Dermis microvascular lymphatic vessel endothelial cell (primary cell): ENCODE measurements at regions not wholly inside any gene's neighbourhood (a gene's known extent, or its start where the extent isn't known, plus 50 kb on each side); places are given as distances from the start of the nearest gene placed in this dataset.
"Not testable (repeated sequence)": the region's sequence is repeated elsewhere in the genome, so short reads cannot be mapped to it uniquely, and the experiment has no call there.

Source experiments
- DNase-seq, 2 donors: peaks; one replicate each; pipeline versions ENCODE4 v3.0.0 to v3.0.0-alpha.2; 2010; ENCODE audit warnings: low read depth in 2 of 2

- DNase-seq: no peak
These were observed 331.3 kb upstream of the SEMA6A start for GRCh38 chr5:116905885-116906284.

DNA sequence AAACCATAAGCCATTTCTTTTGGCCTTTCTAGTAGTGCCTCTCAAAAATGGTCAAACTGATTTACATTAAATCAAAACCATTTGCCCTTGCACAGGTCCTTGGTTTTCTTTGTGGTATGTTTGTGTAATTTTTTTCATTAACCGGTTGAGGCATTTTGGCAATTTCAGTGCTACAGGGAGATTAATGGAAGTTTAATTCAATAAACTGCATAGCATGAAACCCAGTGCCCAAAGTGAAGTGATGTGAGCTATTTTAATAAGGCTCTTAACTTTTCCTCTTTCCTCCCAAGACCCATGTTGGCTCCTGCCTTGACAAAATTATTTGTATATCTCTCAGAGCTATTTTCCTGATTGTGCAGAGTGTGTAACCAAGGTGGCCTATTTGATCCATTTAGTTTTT is 326.2 kb upstream of the SEMA6A start:
- DNase-seq: no peak

DNA sequence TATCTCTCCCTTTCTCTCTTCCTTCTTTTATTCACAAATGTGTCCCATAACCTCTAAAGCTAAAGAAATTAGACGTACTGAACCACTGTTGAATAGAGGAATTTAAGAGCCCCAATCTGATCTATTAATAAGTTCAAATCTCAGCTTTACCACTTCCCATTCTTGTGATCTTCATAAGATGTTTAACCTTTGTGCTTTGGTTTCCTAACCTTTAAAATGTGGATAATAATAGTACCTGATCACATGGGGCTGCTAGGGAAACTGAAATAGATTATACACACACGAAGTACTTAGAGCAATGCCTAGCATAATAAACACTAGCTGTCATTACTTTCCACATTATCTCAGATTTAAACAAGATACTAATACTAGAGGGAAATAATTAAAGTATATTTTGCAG is 324.3 kb upstream of the SEMA6A start:
- no peak for DNase-seq

- DNase-seq: no peak
These were observed 322.7 kb upstream of the SEMA6A start for GRCh38 chr5:116897291-116897690.

DNA sequence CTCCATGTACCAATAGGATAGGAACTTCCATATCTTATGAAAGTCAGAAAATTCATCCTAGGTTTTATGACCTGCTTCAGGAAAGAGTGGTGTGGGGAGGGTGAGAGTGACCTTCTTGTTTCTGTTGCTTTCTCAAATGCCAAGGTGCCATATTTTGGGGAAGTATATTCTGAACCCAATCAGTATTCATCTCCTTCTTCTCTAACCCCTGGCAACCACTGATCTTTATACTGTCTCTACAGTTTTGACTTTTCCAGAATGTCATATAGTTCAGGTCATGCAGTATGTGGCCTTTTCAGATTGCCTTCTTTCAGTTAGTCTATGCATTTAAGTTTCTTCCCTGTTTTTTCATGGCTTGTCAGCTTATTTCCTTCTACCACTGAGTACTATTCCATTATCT is 321.4 kb upstream of the SEMA6A start:
- DNase-seq: no peak

DNA sequence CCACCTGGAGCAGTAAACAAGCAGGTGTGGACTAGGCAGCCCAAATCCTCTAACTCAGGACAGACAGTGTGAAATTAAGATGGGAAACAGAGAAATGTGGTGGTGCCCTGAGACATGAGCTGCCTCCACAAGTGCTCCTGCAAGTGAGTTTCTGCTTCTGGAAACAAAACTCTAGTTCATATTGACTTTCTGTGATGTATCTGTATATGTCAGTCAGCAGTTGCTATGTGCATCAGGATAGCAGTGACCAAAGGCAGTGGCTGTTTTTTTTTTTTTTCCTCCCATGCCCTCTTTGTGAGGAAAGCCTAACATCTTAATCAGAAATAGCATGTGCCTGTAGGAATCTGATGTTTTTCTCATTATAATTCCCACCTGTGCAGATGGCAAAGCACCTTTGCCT is 318.4 kb upstream of the SEMA6A start:
- DNase-seq: no peak

- DNase-seq: no peak
These were observed 312.5 kb upstream of the SEMA6A start for GRCh38 chr5:116887104-116887503.

GRCh38 chr5:116885825-116886224 is 311.2 kb upstream of the SEMA6A start:
- DNase-seq: no peak

- no peak for DNase-seq
These were observed 309.3 kb upstream of the SEMA6A start for GRCh38 chr5:116883875-116884274.

- no peak for DNase-seq
These were observed 307.4 kb upstream of the SEMA6A start for GRCh38 chr5:116881921-116882531.

GRCh38 chr5:116880601-116881000 is 306.0 kb upstream of the SEMA6A start:
- DNase-seq: no peak

DNA sequence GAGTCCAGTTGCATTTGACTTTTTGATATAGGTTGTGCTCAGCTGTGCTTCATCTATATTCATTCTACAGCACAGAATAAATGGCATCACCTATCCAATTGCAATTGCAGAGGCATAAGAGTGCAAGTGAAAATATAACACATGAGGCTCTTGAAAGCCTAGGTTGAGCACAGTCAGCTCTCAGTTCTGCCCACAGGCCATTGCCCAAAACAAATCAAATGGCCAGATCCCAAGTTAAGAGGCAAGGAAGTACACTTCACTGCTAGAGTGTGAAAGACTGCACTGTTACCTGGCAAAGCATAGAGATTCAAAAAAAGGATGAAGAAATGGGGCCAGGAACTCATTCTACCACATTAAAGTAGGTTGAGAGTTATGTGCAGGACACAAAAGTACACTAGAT is 305.5 kb upstream of the SEMA6A start:
- no peak for DNase-seq

DNA sequence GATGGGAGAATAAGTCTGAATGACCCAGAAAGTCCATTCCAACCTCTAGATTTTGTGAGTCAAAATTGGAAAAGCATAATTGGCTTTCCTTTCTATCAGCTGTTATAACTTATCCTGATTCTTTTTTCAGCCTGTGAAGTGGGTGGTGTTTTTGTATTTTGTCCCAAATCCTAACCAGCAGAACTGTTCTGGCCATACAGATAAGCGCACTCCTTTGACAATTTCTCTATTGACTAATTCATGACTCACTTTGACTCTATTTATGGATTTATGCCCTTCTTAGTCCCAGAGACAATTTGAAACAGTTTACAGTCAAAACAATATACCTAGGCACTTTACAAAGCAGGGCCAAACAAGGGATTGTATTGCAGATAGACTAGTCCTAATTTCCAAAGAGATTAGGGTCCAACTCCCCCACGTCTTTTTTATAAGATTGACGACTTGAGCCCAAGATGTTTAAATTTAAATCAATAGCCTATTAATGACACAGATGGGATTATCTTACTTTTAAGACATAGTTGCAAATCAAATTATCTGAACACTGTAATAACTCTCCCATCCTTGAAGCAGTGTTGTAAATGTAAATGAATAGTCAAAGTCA is 301.7 kb upstream of the SEMA6A start:
- DNase-seq: no peak

- peak; percentile 1 to 2 for DNase-seq
These were observed 298.4 kb upstream of the SEMA6A start for GRCh38 chr5:116872986-116873385.

DNA sequence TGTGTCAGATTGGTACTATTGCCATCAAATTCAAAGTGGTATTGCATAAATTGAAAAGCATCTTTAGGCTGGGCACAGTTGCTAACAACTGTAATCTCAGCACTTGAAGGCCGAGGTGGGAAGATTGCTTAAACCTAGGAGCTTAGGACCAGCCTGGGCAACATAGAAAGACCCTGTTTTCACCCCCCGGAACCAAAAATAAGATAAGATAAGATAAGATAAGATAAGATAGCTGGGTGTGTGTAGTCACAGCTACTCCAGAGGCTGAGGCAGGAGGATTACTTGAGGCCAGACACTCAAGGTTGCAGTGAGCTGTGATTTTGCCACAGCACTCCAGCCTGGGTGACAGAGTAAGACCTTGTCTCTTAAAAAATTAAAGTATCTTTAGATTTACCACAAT is 297.9 kb upstream of the SEMA6A start:
- no peak for DNase-seq

DNA sequence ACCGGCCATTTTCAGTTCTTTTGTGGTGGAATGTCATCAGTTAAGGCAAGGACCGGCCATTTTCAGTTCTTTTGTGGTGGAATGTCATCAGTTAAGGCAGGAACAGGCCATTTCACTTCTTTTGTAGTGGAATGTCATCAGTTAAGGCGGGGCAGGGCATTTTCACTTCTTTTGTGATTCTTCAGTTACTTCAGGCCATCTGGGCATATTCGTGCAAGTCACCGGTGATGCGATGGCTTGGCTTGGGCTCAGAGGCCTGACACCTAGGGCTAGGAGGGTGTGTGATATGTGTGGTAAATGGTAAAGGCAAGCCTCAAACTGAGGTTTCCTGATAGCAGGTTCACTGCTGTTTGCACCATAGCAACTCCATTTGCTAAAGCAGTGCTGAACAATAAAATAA is 293.2 kb upstream of the SEMA6A start:
- DNase-seq: not testable (repeated sequence)

- DNase-seq: no peak
These were observed 291.0 kb upstream of the SEMA6A start for GRCh38 chr5:116865651-116866050.

- no peak for DNase-seq
These were observed 290.2 kb upstream of the SEMA6A start for GRCh38 chr5:116864838-116865190.

DNA sequence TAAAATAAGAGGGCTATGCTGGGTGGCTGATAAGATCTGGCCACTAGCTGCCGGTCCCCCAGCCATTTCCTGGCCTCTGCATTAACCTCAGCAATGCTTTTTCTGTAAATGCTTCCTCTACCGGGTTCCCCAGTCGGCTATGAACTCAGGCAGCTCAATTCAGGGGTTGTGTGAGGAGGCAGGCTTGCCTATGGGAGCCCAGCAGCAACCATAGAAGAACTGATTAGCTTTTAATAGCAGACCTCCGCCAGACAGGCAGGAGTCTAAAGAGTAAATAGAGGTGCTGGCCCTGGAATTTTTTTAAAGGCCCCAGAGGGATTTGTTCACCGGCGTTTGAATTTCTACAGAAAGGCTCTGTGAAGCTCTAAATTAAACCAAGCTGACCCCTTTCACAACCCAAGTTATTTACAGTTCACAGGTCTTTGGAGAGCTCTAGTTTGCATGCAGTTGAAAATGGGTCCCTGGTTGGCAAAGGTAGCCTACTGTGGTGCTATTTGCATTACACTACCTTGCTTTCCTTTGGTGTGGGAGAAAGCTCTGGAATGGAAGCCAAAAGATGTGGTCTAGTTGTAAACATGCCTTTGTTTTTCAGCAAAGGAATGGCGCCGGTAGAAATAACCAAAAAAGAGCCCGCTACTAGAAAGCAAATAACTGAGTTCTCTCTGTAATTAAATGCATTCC is 289.7 kb upstream of the SEMA6A start:
- DNase-seq: no peak

DNA sequence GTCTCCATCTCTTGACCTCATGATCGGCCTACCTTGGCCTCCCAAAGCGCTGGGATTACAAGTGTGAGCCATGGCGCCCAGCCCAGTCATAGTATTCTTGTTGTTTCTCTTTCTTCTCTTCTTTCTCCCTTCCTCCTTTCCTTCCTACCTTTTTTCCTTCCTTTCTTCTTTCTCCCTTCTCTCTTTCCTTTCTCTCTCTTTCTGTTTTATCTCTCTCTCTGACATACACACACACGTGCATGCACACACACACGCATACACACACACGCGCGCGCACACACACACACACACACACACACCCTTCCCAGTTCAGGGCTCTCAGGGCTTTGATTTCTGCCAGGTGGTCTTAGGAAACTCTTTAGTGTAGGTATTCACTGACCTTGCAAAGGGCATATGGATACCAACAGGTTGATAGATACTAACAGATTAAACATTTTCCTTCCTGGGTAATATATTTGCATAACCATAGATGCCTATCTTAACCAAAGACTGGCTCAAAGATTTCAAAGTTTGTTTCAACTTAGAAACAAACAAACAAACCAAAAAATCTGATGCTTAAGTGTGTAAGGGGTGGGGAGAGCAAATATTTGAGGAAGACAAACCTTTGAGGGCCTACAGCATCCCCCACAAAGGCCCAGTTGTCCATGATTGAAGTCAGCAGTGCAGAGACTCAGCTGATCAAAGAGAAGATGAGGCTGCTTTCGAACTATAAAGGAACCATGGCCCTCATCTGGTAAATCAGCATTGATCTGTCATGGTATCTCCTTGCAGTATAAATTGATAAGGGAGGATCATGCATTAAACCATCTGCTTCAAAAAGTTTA is 288.2 kb upstream of the SEMA6A start:
- no peak for DNase-seq

DNA sequence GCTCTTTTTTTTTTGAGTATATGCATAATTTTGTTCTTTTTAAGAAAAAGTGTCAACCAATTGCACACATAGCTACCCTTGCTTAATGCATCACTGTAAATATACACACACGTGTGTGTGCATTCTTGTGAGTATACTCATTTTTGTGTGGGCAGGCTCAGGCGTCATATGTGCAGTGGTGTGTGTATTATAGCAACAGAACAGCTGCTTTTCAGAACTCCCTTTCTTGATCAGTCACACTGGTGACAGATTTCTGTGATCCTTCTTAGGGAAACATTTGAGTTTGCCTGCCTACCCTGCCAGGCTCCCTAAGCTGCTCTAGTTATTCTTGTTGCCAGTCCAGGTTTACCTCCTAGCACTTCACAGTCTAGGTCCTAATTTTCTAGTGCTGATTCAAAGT is 287.0 kb upstream of the SEMA6A start:
- DNase-seq: no peak

DNA sequence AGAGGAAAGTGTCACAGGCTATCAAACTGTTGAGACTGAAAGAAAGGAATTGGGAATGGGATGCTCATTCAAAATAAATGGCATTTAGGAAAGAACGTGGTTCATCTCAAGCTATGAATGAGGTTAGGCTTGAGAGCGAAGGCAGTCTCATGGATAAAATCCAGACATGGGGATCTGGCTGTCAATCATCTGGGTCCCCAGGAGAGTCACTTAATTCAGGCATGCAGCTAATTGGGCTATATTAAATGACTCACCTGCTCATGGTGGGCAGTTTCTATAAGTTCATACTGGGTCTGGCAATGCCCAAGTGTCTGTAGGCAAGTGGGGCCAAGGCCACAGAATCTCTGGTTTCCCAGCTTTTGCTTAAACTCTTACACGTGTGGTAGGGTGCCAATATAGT is 286.5 kb upstream of the SEMA6A start:
- no peak for DNase-seq
